PC-3 (cell line): ENCODE measurements at regions not wholly inside any gene's neighbourhood (a gene's known extent, or its start where the extent isn't known, plus 50 kb on each side); places are given as distances from the start of the nearest gene placed in this dataset.

ENCODE experiments used
- ATAC-seq: fragments of 200-7000 bp; cut with Tn5 transposase; 2 replicates; pipeline ENCODE4 v1.9.1; 2020; ENCODE audit warnings: mild to moderate bottlenecking, moderate library complexity
- BruUV-seq: library from RNA; stranded (reverse); fragments of 400-500 nt; replicated peaks from 2 replicates; lab custom pipeline; 2021; lab: Mats Ljungman, UMichigan
- CTCF ChIA-PET: fragments of 300-600 bp; sonication (Branson Sonifier 250); formaldehyde crosslinking; loops from one replicate; lab custom pipeline; 2022; ENCODE audit warnings: antibody characterized with exemption; lab: Charles Lee
- POLR2A ChIA-PET: fragments of 300-600 bp; sonication (Branson Sonifier 250); formaldehyde crosslinking; loops from one replicate; lab custom pipeline; 2022; ENCODE audit warnings: antibody characterized with exemption; ENCODE audit not compliant: unreplicated experiment; lab: Charles Lee
- DNase-seq: peaks from one replicate; pipeline ENCODE4 v3.0.0-alpha.2; 2015
- H2AFZ ChIP-seq: fragments of 300-600 bp; sonication (generic); 2 replicates; pipeline ENCODE4 v1.6.0; 2016; ENCODE audit warnings: antibody characterized with exemption, low read length
- H3F3A ChIP-seq: fragments of 300-600 bp; sonication (generic); one replicate; pipeline ENCODE4 v1.6.0; 2017; ENCODE audit warnings: antibody characterized with exemption, low read length, control low read depth, mild to moderate bottlenecking; ENCODE audit not compliant: unreplicated experiment
- H3K27ac ChIP-seq: fragments of 300-600 bp; sonication (generic); 2 replicates; pipeline ENCODE4 v1.5.1; 2016; ENCODE audit warnings: mild to moderate bottlenecking, low read length
- H3K27me3 ChIP-seq: fragments of 300-600 bp; sonication (generic); 2 replicates; pipeline ENCODE4 v1.6.1; 2016; ENCODE audit warnings: low read length, mixed read lengths
- H3K36me3 ChIP-seq: fragments of 300-600 bp; sonication (generic); 2 replicates; pipeline ENCODE4 v1.6.1; 2016; ENCODE audit warnings: low read depth, mixed run types, low read length, mixed read lengths
- H3K4me1 ChIP-seq: fragments of 300-600 bp; sonication (generic); 2 replicates; pipeline ENCODE4 v1.5.1; 2016; ENCODE audit warnings: low read length; ENCODE audit not compliant: insufficient read depth
- H3K4me2 ChIP-seq: fragments of 300-600 bp; sonication (generic); 2 replicates; pipeline ENCODE4 v1.6.0; 2016; ENCODE audit warnings: low read length
- H3K4me3 ChIP-seq: fragments of 300-600 bp; sonication (generic); 2 replicates; pipeline ENCODE4 v1.5.1; 2016; ENCODE audit warnings: mild to moderate bottlenecking, low read length, mixed read lengths
- H3K79me2 ChIP-seq: fragments of 300-600 bp; sonication (generic); 2 replicates; pipeline ENCODE4 v1.6.1; 2017; ENCODE audit warnings: low read length, mixed read lengths
- H3K9ac ChIP-seq: fragments of 300-600 bp; sonication (generic); 2 replicates; pipeline ENCODE4 v1.6.0; 2016; ENCODE audit warnings: mild to moderate bottlenecking, low read length
- H3K9me2 ChIP-seq: fragments of 300-600 bp; sonication (generic); replicated peaks from 2 replicates; pipeline ENCODE4 v1.6.1; 2016; ENCODE audit warnings: mixed run types, low read length, mixed read lengths
- H3K9me3 ChIP-seq: fragments of 300-600 bp; sonication (generic); 2 replicates; pipeline ENCODE4 v1.6.1; 2016; ENCODE audit warnings: low read length, mixed read lengths
- H4K20me1 ChIP-seq: fragments of 300-600 bp; sonication (generic); 2 replicates; pipeline ENCODE4 v1.6.1; 2016; ENCODE audit warnings: low read length, mixed read lengths
- CTCF ChIP-seq: fragments of 300-600 bp; sonication (generic); conservative IDR thresholded peaks from 2 replicates; pipeline ENCODE4 v1.5.1; 2017; ENCODE audit warnings: antibody characterized with exemption, low read depth, mild to moderate bottlenecking, low read length
- EZH2 ChIP-seq: fragments of 300-600 bp; sonication (generic); IDR thresholded peaks from one replicate; pipeline ENCODE4 v1.6.1; 2017; ENCODE audit warnings: antibody characterized with exemption, mild to moderate bottlenecking, low read length; ENCODE audit not compliant: unreplicated experiment
- EZH2phosphoT487 ChIP-seq: fragments of 300-600 bp; sonication (generic); IDR thresholded peaks from 2 replicates; pipeline ENCODE4 v1.6.1; 2018; ENCODE audit warnings: mild to moderate bottlenecking, antibody characterized with exemption, low read length, borderline replicate concordance
- intact Hi-C: fragments of 100-400 bp; cut with micrococcal nuclease; formaldehyde crosslinking; loops from 2 replicates; pipeline ENCODE4 v1.9.0; 2023

- POLR2A ChIA-PET = no interaction called here
- Histone ChIP-seq H3K27ac (no peak overlapping the region), H3K4me3 (no peak overlapping the region), H3K9ac (no peak overlapping the region), H3K79me2 (no peaks in the 10 kb centered on the region), H3F3A (no peaks in the 10 kb centered on the region), H3K9me3 (no peaks in the 10 kb centered on the region), H3K9me2 (no peaks in the 10 kb centered on the region), H4K20me1 (no peaks in the 10 kb centered on the region), H3K27me3 (peaks cover 77% of the 10 kb centered on the region), H3K4me1 (no peaks in the 10 kb centered on the region), H3K4me2 (no peak overlapping the region), H2AFZ (no peak overlapping the region), H3K36me3 (no peaks in the 10 kb centered on the region)
- TF ChIP-seq EZH2phosphoT487 (no peak), CTCF (no peak), EZH2 (no peak)
- ATAC-seq (no peak), DNase-seq (no peak)
- CTCF ChIA-PET = no interaction called here
- intact Hi-C loops = no loop called here
- no TSS peak for BruUV-seq
Observed at GRCh38 chr3:71934520-71935270, 149.7 kb upstream of the PROK2 start.

- no peaks in the 10 kb centered on the region for H4K20me1 ChIP-seq
- H3K9ac ChIP-seq = no peak overlapping the region
- H3K4me1 ChIP-seq = no peaks in the 10 kb centered on the region
- no peaks in the 10 kb centered on the region for H3K36me3 ChIP-seq
- intact Hi-C loops = no loop called here
- TF ChIP-seq CTCF (no peak), EZH2phosphoT487 (no peak), EZH2 (no peak)
- no peak overlapping the region for H3K4me3 ChIP-seq
- no peak overlapping the region for H3K27ac ChIP-seq
- H2AFZ ChIP-seq = no peak overlapping the region
- no peak for ATAC-seq
- ChIA-PET CTCF (no interaction called here), POLR2A (no interaction called here)
- BruUV-seq = no TSS peak
- no peak for DNase-seq
- H3K9me3 ChIP-seq = no peaks in the 10 kb centered on the region
- H3K9me2 ChIP-seq = no peaks in the 10 kb centered on the region
- no peaks in the 10 kb centered on the region for H3F3A ChIP-seq
- no peaks in the 10 kb centered on the region for H3K79me2 ChIP-seq
- peaks cover 70% of the 10 kb centered on the region for H3K27me3 ChIP-seq
- H3K4me2 ChIP-seq = no peak overlapping the region
Observed at GRCh38 chr3:71931922-71932321, 147.0 kb upstream of the PROK2 start.
